Smooth muscle cell (in vitro differentiated cells): ENCODE measurements at regions not wholly inside any gene's neighbourhood (a gene's known extent, or its start where the extent isn't known, plus 50 kb on each side); places are given as distances from the start of the nearest gene placed in this dataset.

Experiments
- DNase-seq: peaks from one replicate; lab custom pipeline; 2025; ENCODE audit not compliant: unreplicated experiment; lab: John Stamatoyannopoulos, UW
- H2AFZ ChIP-seq: fragments of 200-600 bp; sonication (generic); 2 replicates; pipeline ENCODE4 v1.6.0; 2016; ENCODE audit warnings: antibody characterized with exemption, low read depth, mild to moderate bottlenecking
- H3F3A ChIP-seq: fragments of 200-600 bp; sonication (generic); 2 replicates; pipeline ENCODE4 v1.6.0; 2017; ENCODE audit warnings: antibody characterized with exemption, low read depth
- H3K27ac ChIP-seq: fragments of 200-600 bp; sonication (generic); 2 replicates; pipeline ENCODE4 v1.5.1; 2016; ENCODE audit warnings: low read depth, mild to moderate bottlenecking
- H3K27me3 ChIP-seq: fragments of 200-600 bp; sonication (generic); 2 replicates; pipeline ENCODE4 v1.6.1; 2016; ENCODE audit warnings: low read depth, mild to moderate bottlenecking
- H3K36me3 ChIP-seq: fragments of 200-600 bp; sonication (generic); 2 replicates; pipeline ENCODE4 v1.5.1; 2016; ENCODE audit warnings: low read depth
- H3K4me1 ChIP-seq: fragments of 200-600 bp; sonication (generic); 2 replicates; pipeline ENCODE4 v1.5.1; 2016; ENCODE audit warnings: low read depth
- H3K4me2 ChIP-seq: fragments of 200-600 bp; sonication (generic); 2 replicates; pipeline ENCODE4 v1.6.0; 2016; ENCODE audit warnings: mild to moderate bottlenecking
- H3K4me3 ChIP-seq: fragments of 200-600 bp; sonication (generic); 2 replicates; pipeline ENCODE4 v1.5.1; 2016; ENCODE audit warnings: mild to moderate bottlenecking
- H3K79me2 ChIP-seq: fragments of 200-600 bp; sonication (generic); 2 replicates; pipeline ENCODE4 v1.6.0; 2016; ENCODE audit warnings: low read depth, mild to moderate bottlenecking
- H3K9ac ChIP-seq: fragments of 200-600 bp; sonication (generic); 2 replicates; pipeline ENCODE4 v1.6.0; 2016; ENCODE audit warnings: low read depth
- H3K9me3 ChIP-seq: fragments of 200-600 bp; sonication (generic); replicated peaks from 2 replicates; pipeline ENCODE4 v1.5.1; 2016; ENCODE audit warnings: low read depth
- H4K20me1 ChIP-seq: fragments of 200-600 bp; sonication (generic); 2 replicates; pipeline ENCODE4 v1.6.0; 2016; ENCODE audit warnings: low read depth
- CTCF ChIP-seq: fragments of 200-600 bp; sonication (generic); IDR thresholded peaks from 2 replicates; pipeline ENCODE4 v1.5.1; 2017; ENCODE audit warnings: borderline replicate concordance, mild to moderate bottlenecking, antibody characterized with exemption; ENCODE audit not compliant: insufficient read depth, poor library complexity, severe bottlenecking
- WGBS: methylation state at CpG from one replicate; pipeline ENCODE4 v1.1.7; 2016; ENCODE audit warnings: low lambda C conversion rate; 5-methylcytosine and 5-hydroxymethylcytosine counted together

GRCh38 chr10:123442901-123443300, 223.3 kb upstream of the GPR26 start:
- no peak overlapping the region for H3K27ac ChIP-seq
- H2AFZ ChIP-seq = no peak overlapping the region
- H3K27me3 ChIP-seq = peaks cover 3% of the 10 kb centered on the region
- no peak overlapping the region for H3K9ac ChIP-seq
- no peaks in the 10 kb centered on the region for H3K36me3 ChIP-seq
- H3K4me3 ChIP-seq = no peak overlapping the region
- no peak overlapping the region for H3K4me2 ChIP-seq
- H3K4me1 ChIP-seq = no peaks in the 10 kb centered on the region
- DNase-seq = no peak
- WGBS = 89% methylated on average over 4 of the region's 4 CpGs
- TF ChIP-seq CTCF = no peak
- H4K20me1 ChIP-seq = no peaks in the 10 kb centered on the region
- no peaks in the 10 kb centered on the region for H3K9me3 ChIP-seq
- no peaks in the 10 kb centered on the region for H3K79me2 ChIP-seq
- H3F3A ChIP-seq = no peaks in the 10 kb centered on the region

- no peak for TF ChIP-seq CTCF
- no peak for DNase-seq
- Histone ChIP-seq H3K4me2 (no peak overlapping the region), H3K27ac (no peak overlapping the region), H2AFZ (no peak overlapping the region), H3K79me2 (no peaks in the 10 kb centered on the region), H3K9me3 (no peaks in the 10 kb centered on the region), H3K4me1 (no peaks in the 10 kb centered on the region), H4K20me1 (no peaks in the 10 kb centered on the region), H3K36me3 (no peaks in the 10 kb centered on the region), H3F3A (no peaks in the 10 kb centered on the region), H3K9ac (no peak overlapping the region), H3K27me3 (peaks cover 3% of the 10 kb centered on the region), H3K4me3 (no peak overlapping the region)
Measured at GRCh38 chr10:123443924-123444323, 222.2 kb upstream of the GPR26 start.

GRCh38 chr10:123445261-123445775, 220.8 kb upstream of the GPR26 start:
- TF ChIP-seq CTCF = no peak
- Histone ChIP-seq H3K36me3 (no peaks in the 10 kb centered on the region), H3K4me2 (no peak overlapping the region), H3K9ac (no peak overlapping the region), H3F3A (no peaks in the 10 kb centered on the region), H3K9me3 (no peaks in the 10 kb centered on the region), H3K27ac (no peak overlapping the region), H3K79me2 (no peaks in the 10 kb centered on the region), H3K4me1 (no peaks in the 10 kb centered on the region), H2AFZ (no peak overlapping the region), H3K4me3 (no peak overlapping the region), H4K20me1 (no peaks in the 10 kb centered on the region), H3K27me3 (peaks cover 2% of the 10 kb centered on the region)
- DNase-seq = no peak
- WGBS = 87% methylated on average over 7 of the region's 8 CpGs

DNA sequence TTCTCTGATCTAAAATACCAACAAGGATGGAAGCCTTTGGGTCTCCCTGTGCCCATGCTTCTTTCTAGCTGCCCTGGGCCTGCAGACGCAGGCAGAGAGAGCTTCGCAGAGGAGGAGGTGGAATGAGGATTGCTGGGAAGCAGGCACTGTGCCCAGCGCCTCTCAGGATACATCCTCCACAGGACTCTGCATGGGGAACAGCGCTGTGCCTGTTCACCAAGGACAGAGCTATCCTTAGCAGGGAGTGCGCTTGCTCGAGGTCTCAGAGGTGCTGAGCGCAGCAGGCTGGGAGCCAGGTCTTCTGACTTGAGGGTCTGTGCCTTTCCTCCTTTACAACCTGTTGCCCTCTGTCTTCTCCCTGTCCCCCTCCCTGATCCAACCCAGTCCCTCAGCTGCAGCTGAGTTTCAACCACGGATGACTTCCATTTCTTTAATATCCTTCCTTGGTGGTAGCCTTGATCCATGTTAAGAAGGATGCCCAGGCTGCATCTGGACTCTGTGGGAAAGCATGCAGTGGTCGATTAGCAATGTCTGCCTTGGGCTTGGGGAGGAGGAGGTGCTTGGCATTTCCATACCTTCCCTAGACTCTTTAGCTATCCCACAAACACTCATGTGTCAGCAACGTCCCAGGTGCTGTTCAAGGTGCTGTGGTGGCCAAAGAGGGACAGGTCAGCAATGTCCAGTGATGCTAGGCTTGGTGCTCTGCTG, 219.6 kb upstream of the GPR26 start:
- H3F3A ChIP-seq = no peaks in the 10 kb centered on the region
- no peak for DNase-seq
- no peaks in the 10 kb centered on the region for H3K9me3 ChIP-seq

More for the DNA sequence above, 219.6 kb upstream of the GPR26 start:
- Histone ChIP-seq H3K79me2 (no peaks in the 10 kb centered on the region), H3K27ac (no peak overlapping the region), H3K4me2 (no peak overlapping the region), H4K20me1 (no peaks in the 10 kb centered on the region), H3K27me3 (no peaks in the 10 kb centered on the region), H3K9ac (no peak overlapping the region), H3K36me3 (no peaks in the 10 kb centered on the region), H3K4me3 (no peak overlapping the region), H2AFZ (no peak overlapping the region), H3K4me1 (no peaks in the 10 kb centered on the region)
- WGBS = 75% methylated on average over 10 of the region's 10 CpGs
- TF ChIP-seq CTCF = no peak
